H1 (cell line): ENCODE measurements at regions not wholly inside any gene's neighbourhood (a gene's known extent, or its start where the extent isn't known, plus 50 kb on each side); places are given as distances from the start of the nearest gene placed in this dataset.

Source experiments
- ATF3 ChIP-seq: IDR thresholded peaks from 2 replicates; pipeline ENCODE4 v1.6.1; 2011; ENCODE audit warnings: low read depth, mild to moderate bottlenecking, low read length; ENCODE audit not compliant: insufficient read depth
- CTCF ChIP-seq, 3 experiments: IDR thresholded peaks; 1 replicate in 2 of 3; 2 replicates in 1 of 3; pipeline versions ENCODE4 v1.5.1 to v1.6.1; 2011; ENCODE audit warnings: low read length in 3 of 3, mild to moderate bottlenecking in 3 of 3, inconsistent platforms in 2 of 3, low read depth in 1 of 3, moderate library complexity in 1 of 3; ENCODE audit not compliant: insufficient read depth in 1 of 3; ENCODE audit errors: control extremely low read depth in 1 of 3
- EGR1 ChIP-seq: IDR thresholded peaks from 2 replicates; pipeline ENCODE4 v1.6.1; 2011; ENCODE audit warnings: low read depth, low read length, borderline replicate concordance
- EZH2 ChIP-seq: fragments of 200-600 bp; sonication (generic); IDR thresholded peaks from 2 replicates; pipeline ENCODE4 v1.7.1; 2012; ENCODE audit warnings: low read depth, mild to moderate bottlenecking, moderate library complexity, low read length, inconsistent platforms; ENCODE audit not compliant: severe bottlenecking
- GTF2F1 ChIP-seq: IDR thresholded peaks from 2 replicates; pipeline ENCODE4 v1.6.1; 2012; ENCODE audit warnings: low read depth, low read length, improper control_type of control experiment, borderline replicate concordance
- JUN ChIP-seq: IDR thresholded peaks from 2 replicates; pipeline ENCODE4 v1.6.1; 2011; ENCODE audit warnings: low read depth, mild to moderate bottlenecking, improper control_type of control experiment, low read length
- KDM1A ChIP-seq: fragments of 200-600, 300-600 bp; sonication (generic); IDR thresholded peaks from 2 replicates; pipeline ENCODE4 v1.7.1; 2016; ENCODE audit warnings: mild to moderate bottlenecking, low read length, borderline replicate concordance
- MAX ChIP-seq: IDR thresholded peaks from 2 replicates; pipeline ENCODE4 v1.6.1; 2012; ENCODE audit warnings: inconsistent platforms
- POLR2AphosphoS5 ChIP-seq: IDR thresholded peaks from 2 replicates; pipeline ENCODE4 v1.6.1; 2011; ENCODE audit warnings: low read depth, low read length
- RAD21 ChIP-seq, 2 experiments: IDR thresholded peaks in 1 of 2; conservative IDR thresholded peaks in 1 of 2; 2 replicates each; pipeline ENCODE4 v1.6.1; 2011; ENCODE audit warnings: low read depth in 2 of 2, low read length in 2 of 2, improper control_type of control experiment in 1 of 2, inconsistent platforms in 1 of 2, mild to moderate bottlenecking in 1 of 2, moderate library complexity in 1 of 2
- SUZ12 ChIP-seq: fragments of 200-600 bp; sonication (generic); IDR thresholded peaks from 2 replicates; pipeline ENCODE4 v1.6.1; 2012; ENCODE audit warnings: mild to moderate bottlenecking, inconsistent platforms, low read length, moderate library complexity, mixed read lengths
- YY1 ChIP-seq: IDR thresholded peaks from 2 replicates; pipeline ENCODE4 v1.6.1; 2011; ENCODE audit warnings: low read depth, mild to moderate bottlenecking, low read length

GRCh38 chr7:120170834-120171233 is 102.1 kb upstream of the KCND2 start:
- TF ChIP-seq CTCF (IDR thresholded peaks at IDR 0.05; ENCODE audit: control extremely low read depth in 1 of 3, insufficient read depth in 1 of 3, low read depth in 1 of 3, low read length in 3 of 3) (no peak), MAX (no peak), KDM1A (no peak), EZH2 (no peak), YY1 (no peak), EGR1 (no peak), POLR2AphosphoS5 (no peak), JUN (no peak), GTF2F1 (no peak), ATF3 (no peak), SUZ12 (no peak), RAD21 (IDR thresholded peaks at IDR 0.05 in 1 of 2, conservative IDR thresholded peaks at IDR 0.05 in 1 of 2; ENCODE audit: low read depth in 2 of 2, low read length in 2 of 2) (no peak)
